NCI-H446 treated with DMSO at 0.1 percent for 48 hours (cell line): ENCODE measurements at regions not wholly inside any gene's neighbourhood (a gene's known extent, or its start where the extent isn't known, plus 50 kb on each side); places are given as distances from the start of the nearest gene placed in this dataset.
"Not testable (repeated sequence)": the region's sequence is repeated elsewhere in the genome, so short reads cannot be mapped to it uniquely, and the experiment has no call there.

Experiments used
- DNase-seq: peaks from one replicate; lab custom pipeline; 2025; lab: John Stamatoyannopoulos, UW

GRCh38 chr15:61337541-61337940 lies 108.4 kb upstream of the RORA start:
- no peak for DNase-seq

- no peak for DNase-seq
These were observed 107.0 kb upstream of the RORA start for GRCh38 chr15:61336026-61336638.

- not testable (repeated sequence) for DNase-seq
These were observed 105.6 kb upstream of the RORA start for GRCh38 chr15:61334714-61335113.

- DNase-seq = no peak
These were observed 101.9 kb upstream of the RORA start for GRCh38 chr15:61331019-61331418.

GRCh38 chr15:61327019-61327631 lies 98.0 kb upstream of the RORA start:
- DNase-seq = no peak

GRCh38 chr15:61319892-61320291 lies 90.8 kb upstream of the RORA start:
- DNase-seq = no peak

- no peak for DNase-seq
These were observed 89.9 kb upstream of the RORA start for GRCh38 chr15:61318802-61319525.

GRCh38 chr15:61318301-61318700 lies 89.2 kb upstream of the RORA start:
- DNase-seq = no peak

- no peak for DNase-seq
These were observed 86.4 kb upstream of the RORA start for GRCh38 chr15:61315471-61315870.

- DNase-seq = no peak
These were observed 85.3 kb upstream of the RORA start for GRCh38 chr15:61314427-61314826.

GRCh38 chr15:61309617-61310016 lies 80.5 kb upstream of the RORA start:
- DNase-seq = no peak

GRCh38 chr15:61309031-61309511 lies 80.0 kb upstream of the RORA start:
- no peak for DNase-seq

GRCh38 chr15:61308437-61308836 lies 79.3 kb upstream of the RORA start:
- DNase-seq = no peak

GRCh38 chr15:61307474-61307873 lies 78.4 kb upstream of the RORA start:
- no peak for DNase-seq

- DNase-seq = no peak
These were observed 72.6 kb upstream of the RORA start for GRCh38 chr15:61301701-61302100.

- no peak for DNase-seq
These were observed 70.1 kb upstream of the RORA start for GRCh38 chr15:61299075-61299763.

GRCh38 chr15:61295239-61295638 lies 66.1 kb upstream of the RORA start:
- no peak for DNase-seq

GRCh38 chr15:61282661-61283060 lies 53.6 kb upstream of the RORA start:
- no peak for DNase-seq

GRCh38 chr15:61281328-61281727 lies 52.2 kb upstream of the RORA start:
- DNase-seq = no peak
